Esophagus muscularis mucosa (tissue), 4 donors: ENCODE measurements at regions not wholly inside any gene's neighbourhood (a gene's known extent, or its start where the extent isn't known, plus 50 kb on each side); places are given as distances from the start of the nearest gene placed in this dataset.

Experiments
- CTCF ChIP-seq, 3 experiments: fragments of 200-600 bp in 2 of 3; fragments of 450-650 bp in 1 of 3; sonication (generic) in 2 of 3; IDR thresholded peaks; one replicate each; pipeline ENCODE4 v1.5.1; 2017 to 2019; ENCODE audit warnings: antibody characterized with exemption in 3 of 3, mild to moderate bottlenecking in 2 of 3, moderate library complexity in 1 of 3
- EP300 ChIP-seq: sonication (generic); formaldehyde crosslinking; IDR thresholded peaks from one replicate; pipeline ENCODE4 v1.6.1; 2017; ENCODE audit warnings: antibody characterized with exemption
- POLR2A ChIP-seq: fragments of 450-650 bp; IDR thresholded peaks from one replicate; pipeline ENCODE4 v1.6.1; 2017; ENCODE audit warnings: antibody characterized with exemption, moderate library complexity, mild to moderate bottlenecking, low read depth
- POLR2AphosphoS5 ChIP-seq, 2 donors: sonication (generic); formaldehyde crosslinking; IDR thresholded peaks; one replicate each; pipeline ENCODE4 v1.6.1; 2017; ENCODE audit warnings: antibody characterized with exemption in 2 of 2

GRCh38 chr22:49255741-49256318, 571.8 kb downstream of the BRD1 start:
- TF ChIP-seq POLR2A (no peak), EP300 (no peak), POLR2AphosphoS5 (IDR thresholded peaks at IDR 0.05) (no peak), CTCF (IDR thresholded peaks at IDR 0.05) (no peak)
